ENCODE measurements at regions not wholly inside any gene's neighbourhood (a gene's known extent, or its start where the extent isn't known, plus 50 kb on each side); places are given as distances from the start of the nearest gene placed in this dataset.

GRCh38 chr19:29308977-29309590 lies 96.1 kb upstream of the UQCRFS1 start:
- no peak for TF ChIP-seq CTCF (conservative IDR thresholded peaks at IDR 0.05; ENCODE audit: low read length)
- no peak for TF ChIP-seq EZH2phosphoT487 (IDR thresholded peaks at IDR 0.05; ENCODE audit: borderline replicate concordance, low read depth, low read length)
